ENCODE measurements at regions not wholly inside any gene's neighbourhood (a gene's known extent, or its start where the extent isn't known, plus 50 kb on each side); places are given as distances from the start of the nearest gene placed in this dataset.
A peak's percentile ranks its signal among the peaks of the same experiment; 100 is the strongest.

DNA sequence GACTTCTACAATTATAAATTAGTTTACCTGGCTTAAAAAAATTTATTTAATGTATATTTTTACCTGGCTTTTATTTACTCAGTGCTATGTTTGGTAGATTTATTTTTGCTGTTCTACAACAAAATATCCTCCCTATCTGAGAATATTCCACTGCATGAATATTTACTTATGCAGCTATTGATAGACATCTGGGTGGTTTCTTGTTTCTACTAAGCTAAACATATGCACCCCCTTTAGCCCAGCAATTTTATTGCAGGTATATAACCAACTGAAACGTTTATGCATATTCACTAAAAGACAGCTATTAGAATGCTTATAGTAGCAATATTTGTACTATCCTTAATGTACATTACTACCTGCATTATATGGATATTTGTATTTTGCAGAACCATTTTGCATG lies 187.7 kb upstream of the CPHXL start:
- no peak for TF ChIP-seq JUND (IDR thresholded peaks at IDR 0.05; ENCODE audit: low read depth)
- in situ Hi-C loops (cut with HindIII; ENCODE audit: low pct_unique_long_range_greater_than_20kb, low sequenced_read_pairs): no loop called here
- no peak for DNase-seq (ENCODE audit: low read depth in 1 of 2, low spot score in 1 of 2)

DNA sequence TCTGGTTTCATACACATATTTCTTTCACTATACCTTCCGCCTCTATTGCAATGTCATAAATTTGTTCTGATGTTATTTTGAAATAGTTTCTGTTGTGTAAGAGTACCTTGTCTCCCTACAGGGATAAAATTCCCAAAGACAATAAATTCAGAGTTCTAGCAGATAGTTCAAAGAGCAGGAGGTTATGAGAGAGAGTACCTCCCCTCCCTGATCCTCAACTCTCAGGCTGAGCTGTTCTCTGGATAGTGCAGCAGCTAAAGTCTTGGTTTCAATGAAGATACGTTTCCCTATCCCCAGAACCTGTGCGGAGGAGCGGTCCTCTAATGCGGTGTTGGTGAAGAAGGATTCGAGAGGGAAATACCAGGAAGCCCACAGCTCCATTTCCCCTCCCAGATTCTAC lies 190.2 kb upstream of the CPHXL start:
- DNase-seq (ENCODE audit: low read depth in 1 of 2, low spot score in 1 of 2): no peak
- TF ChIP-seq JUND (IDR thresholded peaks at IDR 0.05; ENCODE audit: low read depth): no peak
- in situ Hi-C loops (cut with HindIII; ENCODE audit: low pct_unique_long_range_greater_than_20kb, low sequenced_read_pairs): no loop called here

DNA sequence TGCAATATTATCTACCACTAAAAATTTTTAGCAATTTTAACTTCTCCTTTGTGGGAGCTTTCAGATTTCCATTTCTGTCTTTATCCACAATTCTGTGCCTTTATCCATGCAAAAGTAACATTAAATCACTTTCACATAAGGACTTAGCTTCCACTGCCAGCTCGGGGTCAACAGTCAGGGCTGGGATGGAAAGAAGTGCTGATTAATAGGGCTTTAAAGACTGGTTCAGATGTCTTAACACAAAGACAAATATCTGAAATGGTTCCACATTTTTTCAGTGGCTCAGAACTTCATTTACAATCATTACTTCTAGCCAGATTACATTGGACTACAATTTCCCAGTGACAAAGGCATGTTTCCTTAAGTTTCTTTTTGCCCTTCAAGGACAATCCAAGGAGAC lies 191.8 kb upstream of the CPHXL start:
- no peak for TF ChIP-seq JUND (IDR thresholded peaks at IDR 0.05; ENCODE audit: low read depth)
- in situ Hi-C loops (cut with HindIII; ENCODE audit: low pct_unique_long_range_greater_than_20kb, low sequenced_read_pairs): no loop called here
- no peak for DNase-seq (ENCODE audit: low read depth in 1 of 2, low spot score in 1 of 2)

DNA sequence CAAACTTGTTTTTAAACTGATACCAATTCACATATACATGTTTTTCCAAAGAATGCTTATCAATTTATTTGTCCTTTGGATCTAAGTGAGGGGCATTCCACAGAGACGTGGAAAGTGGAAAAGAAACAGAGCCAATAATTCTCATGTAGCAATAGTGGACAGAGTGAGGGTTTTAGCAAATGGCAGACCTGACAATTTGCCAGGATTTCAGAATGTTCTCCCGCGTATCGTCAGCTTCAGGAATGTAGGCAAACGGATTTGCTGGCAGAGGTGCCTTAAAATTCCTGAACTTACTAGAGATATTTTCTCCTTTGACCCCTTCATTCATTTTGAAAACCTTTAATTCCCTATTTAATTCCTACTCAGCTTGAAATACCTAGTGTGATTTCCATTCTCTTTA lies 193.4 kb upstream of the CPHXL start:
- TF ChIP-seq JUND (IDR thresholded peaks at IDR 0.05; ENCODE audit: low read depth): no peak
- no peak for DNase-seq (ENCODE audit: low read depth in 1 of 2, low spot score in 1 of 2)
- in situ Hi-C loops (cut with HindIII; ENCODE audit: low pct_unique_long_range_greater_than_20kb, low sequenced_read_pairs): no loop called here

DNA sequence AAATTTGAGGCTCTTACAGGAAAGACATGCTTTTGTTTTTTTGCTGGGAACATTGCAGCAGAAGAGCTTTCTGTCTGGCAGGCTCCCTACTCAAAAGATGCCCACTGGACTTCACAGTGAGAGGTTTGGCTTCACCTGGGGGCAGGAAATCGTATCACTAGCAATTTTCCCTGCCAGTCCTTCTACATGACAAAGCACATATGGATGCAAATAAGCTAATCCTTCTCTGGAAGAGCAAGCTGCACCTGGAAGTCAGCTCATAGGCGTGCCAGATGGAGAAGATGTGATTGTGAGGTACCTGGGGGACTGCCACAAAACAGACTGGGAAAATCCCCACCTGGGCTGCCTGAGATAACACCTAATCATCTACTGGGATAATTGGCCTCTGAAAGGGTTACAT lies 195.0 kb upstream of the CPHXL start:
- no peak for DNase-seq (ENCODE audit: low read depth in 1 of 2, low spot score in 1 of 2)
- in situ Hi-C loops (cut with HindIII; ENCODE audit: low pct_unique_long_range_greater_than_20kb, low sequenced_read_pairs): no loop called here
- TF ChIP-seq JUND (IDR thresholded peaks at IDR 0.05; ENCODE audit: low read depth): no peak

DNA sequence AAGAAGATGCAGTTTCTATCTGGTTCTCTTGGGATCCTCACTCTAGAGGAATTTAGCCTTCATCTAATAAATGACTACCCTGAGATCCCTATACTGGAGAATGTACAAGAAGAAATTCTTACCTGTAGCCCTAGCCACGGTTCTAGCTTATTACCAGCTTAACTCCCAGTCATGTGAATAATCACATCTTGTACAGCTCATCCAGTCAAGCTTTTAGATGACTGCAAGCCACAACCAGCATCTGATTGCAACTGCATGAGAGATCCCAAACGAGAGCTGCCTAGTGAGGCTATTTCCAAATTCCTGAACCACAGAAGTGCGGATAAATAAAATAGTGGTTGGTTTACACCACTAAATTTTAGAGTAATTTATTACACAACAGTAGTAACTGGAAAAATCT lies 196.0 kb upstream of the CPHXL start:
- DNase-seq (ENCODE audit: low read depth in 1 of 2, low spot score in 1 of 2): no peak
- TF ChIP-seq JUND (IDR thresholded peaks at IDR 0.05; ENCODE audit: low read depth): no peak
- in situ Hi-C loops (cut with HindIII; ENCODE audit: low pct_unique_long_range_greater_than_20kb, low sequenced_read_pairs): no loop called here

DNA sequence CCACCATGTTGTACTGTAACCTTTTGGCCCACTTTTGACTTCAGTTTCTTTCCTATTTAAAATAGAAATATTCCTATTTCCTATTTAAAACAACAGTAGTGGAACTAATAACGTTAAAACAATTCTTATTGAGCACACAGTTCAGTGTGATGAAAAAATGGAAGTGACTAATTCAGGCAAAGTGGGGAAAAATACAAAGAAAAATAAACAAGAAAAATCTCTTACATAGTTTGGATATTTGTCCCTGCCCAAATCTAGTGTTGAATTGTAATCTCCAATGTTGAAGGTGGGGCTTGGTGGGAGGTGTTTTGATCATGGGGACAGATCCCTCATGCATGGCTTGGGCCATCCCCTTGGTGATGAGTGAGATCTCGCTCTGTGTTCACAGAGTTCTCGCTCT lies 198.1 kb upstream of the CPHXL start:
- TF ChIP-seq JUND (IDR thresholded peaks at IDR 0.05; ENCODE audit: low read depth): no peak
- DNase-seq (ENCODE audit: low read depth in 1 of 2, low spot score in 1 of 2): no peak
- in situ Hi-C loops (cut with HindIII; ENCODE audit: low pct_unique_long_range_greater_than_20kb, low sequenced_read_pairs): no loop called here

DNA sequence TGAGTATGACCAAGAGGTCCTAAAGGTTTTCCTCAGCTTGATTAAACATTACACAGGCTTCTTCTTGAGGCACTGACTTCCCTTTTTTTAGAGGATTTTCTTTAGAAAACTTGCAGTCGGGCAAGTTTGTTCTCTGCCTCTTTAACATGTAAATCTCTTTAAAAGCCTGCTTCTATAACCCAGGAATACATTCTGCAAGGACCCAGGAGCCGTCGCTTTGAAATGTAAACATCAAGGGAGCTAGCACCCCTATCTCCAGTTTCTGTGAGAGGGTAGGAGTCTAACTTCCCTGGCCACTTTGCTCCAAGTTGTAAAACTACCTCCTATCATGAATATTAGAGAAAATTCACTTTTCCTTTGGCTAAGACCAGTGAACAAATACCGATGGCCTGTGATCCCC lies 201.5 kb upstream of the CPHXL start:
- DNase-seq (ENCODE audit: low read depth in 1 of 2, low spot score in 1 of 2): no peak
- in situ Hi-C loops (cut with HindIII; ENCODE audit: low pct_unique_long_range_greater_than_20kb, low sequenced_read_pairs): no loop called here
- TF ChIP-seq JUND (IDR thresholded peaks at IDR 0.05; ENCODE audit: low read depth): no peak

DNA sequence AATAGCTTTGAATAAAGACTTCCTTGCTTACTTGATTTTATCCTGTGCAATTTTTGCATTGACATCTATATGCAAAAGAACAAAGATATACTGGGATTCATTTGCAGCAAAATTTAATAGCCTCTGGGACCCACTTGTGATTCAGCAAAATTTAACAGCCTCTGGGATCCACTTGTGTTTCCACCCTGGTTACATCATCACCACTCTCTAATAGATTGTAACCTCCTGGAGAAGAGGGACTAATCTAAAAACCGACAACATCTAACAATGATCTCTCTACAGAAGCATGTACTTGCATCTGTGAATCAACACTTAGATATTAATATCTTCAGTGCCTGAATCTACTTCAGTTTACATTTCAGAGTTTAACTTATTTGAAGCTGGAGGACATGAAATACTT lies 202.0 kb upstream of the CPHXL start:
- in situ Hi-C loops (cut with HindIII; ENCODE audit: low pct_unique_long_range_greater_than_20kb, low sequenced_read_pairs): no loop called here
- no peak for TF ChIP-seq JUND (IDR thresholded peaks at IDR 0.05; ENCODE audit: low read depth)
- no peak for DNase-seq (ENCODE audit: low read depth in 1 of 2, low spot score in 1 of 2)

DNA sequence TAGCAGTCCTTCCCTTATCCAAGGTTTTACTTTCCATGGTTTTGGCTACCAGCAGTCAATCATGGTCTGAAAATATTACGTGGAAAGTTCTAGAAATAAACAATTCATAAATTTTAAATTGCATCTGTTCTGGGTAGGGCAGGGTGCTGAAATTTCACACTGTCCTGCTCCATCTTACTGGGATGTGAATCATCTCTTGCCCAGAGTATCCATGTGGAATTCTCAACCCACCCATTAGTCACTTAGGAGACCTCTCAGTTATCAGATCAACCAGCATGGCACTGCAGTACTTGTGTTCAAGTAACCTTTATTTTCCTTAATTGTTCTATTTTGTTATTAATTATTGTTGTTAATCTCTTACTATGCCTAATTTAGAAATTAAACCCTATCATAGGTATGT lies 202.8 kb upstream of the CPHXL start:
- in situ Hi-C loops (cut with HindIII; ENCODE audit: low pct_unique_long_range_greater_than_20kb, low sequenced_read_pairs): no loop called here
- no peak for TF ChIP-seq JUND (IDR thresholded peaks at IDR 0.05; ENCODE audit: low read depth)

DNA sequence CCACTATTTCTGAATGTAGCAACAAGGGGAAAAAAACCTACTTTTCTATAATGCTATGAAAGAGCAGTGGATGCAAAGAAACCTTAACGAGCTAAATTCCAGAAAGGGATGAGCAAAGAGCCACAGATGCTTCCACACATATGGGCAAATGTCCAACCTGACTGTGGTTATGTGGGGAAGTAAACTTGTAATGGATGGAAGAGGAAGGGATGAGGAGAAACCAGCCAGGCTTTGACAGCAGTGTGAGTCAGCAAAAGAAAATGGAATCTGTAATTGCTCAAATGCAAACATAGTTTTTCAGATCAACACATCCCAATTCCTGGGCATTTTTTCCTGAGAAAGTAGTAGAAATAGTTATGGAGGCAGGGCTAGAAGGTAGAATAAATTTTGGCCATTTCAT lies 204.8 kb upstream of the CPHXL start:
- TF ChIP-seq JUND (IDR thresholded peaks at IDR 0.05; ENCODE audit: low read depth): no peak
- in situ Hi-C loops (cut with HindIII; ENCODE audit: low pct_unique_long_range_greater_than_20kb, low sequenced_read_pairs): no loop called here
- no peak for DNase-seq (ENCODE audit: low read depth in 1 of 2, low spot score in 1 of 2)

More for the DNA sequence above, 202.8 kb upstream of the CPHXL start:
- no peak for DNase-seq (ENCODE audit: low read depth in 1 of 2, low spot score in 1 of 2)

DNA sequence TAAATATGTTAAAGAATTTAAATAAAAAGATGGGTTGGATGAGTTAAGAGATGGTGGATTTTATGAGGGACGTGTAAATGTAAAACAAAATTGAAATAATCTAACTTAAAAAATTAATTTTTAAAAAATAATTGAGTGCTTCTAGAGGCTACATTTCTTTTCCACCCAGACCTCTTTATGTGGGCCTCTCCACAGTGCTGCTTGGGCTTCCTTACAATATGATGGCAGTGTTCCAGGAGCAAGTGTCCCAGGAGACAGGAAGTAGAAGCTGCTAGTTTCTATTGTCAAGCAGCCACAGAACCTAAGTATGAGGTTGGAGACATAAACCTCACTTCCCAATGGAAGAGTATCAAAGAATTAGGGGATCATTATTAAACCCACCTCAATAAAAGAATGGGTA lies 205.7 kb upstream of the CPHXL start:
- no peak for DNase-seq (ENCODE audit: low read depth in 1 of 2, low spot score in 1 of 2)
- no peak for TF ChIP-seq JUND (IDR thresholded peaks at IDR 0.05; ENCODE audit: low read depth)
- in situ Hi-C loops (cut with HindIII; ENCODE audit: low pct_unique_long_range_greater_than_20kb, low sequenced_read_pairs): no loop called here

DNA sequence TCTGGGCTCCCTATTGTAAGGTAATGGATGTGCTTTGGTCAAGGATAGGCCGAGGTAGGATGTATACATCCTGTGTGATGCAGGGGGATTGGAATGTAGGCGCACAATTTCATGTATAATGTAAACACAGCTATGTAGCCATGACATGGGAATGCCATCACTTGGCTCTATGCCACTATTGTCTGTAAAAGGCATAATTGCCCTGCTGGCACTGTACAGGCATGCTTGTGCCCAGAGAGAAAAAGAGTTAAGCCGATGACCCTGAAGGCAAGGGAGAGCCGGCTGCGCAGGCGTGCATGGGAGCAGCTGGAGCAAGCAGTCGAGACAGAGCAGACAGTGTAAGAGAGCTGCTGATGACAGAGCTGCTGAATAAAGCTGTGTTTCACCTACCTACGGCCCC lies 212.5 kb upstream of the CPHXL start:
- TF ChIP-seq JUND (IDR thresholded peaks at IDR 0.05; ENCODE audit: low read depth): no peak
- in situ Hi-C loops (cut with HindIII; ENCODE audit: low pct_unique_long_range_greater_than_20kb, low sequenced_read_pairs): no loop called here
- peak in 1 of 2 experiments; percentile 51 for DNase-seq (ENCODE audit: low read depth in 1 of 2, low spot score in 1 of 2)

DNA sequence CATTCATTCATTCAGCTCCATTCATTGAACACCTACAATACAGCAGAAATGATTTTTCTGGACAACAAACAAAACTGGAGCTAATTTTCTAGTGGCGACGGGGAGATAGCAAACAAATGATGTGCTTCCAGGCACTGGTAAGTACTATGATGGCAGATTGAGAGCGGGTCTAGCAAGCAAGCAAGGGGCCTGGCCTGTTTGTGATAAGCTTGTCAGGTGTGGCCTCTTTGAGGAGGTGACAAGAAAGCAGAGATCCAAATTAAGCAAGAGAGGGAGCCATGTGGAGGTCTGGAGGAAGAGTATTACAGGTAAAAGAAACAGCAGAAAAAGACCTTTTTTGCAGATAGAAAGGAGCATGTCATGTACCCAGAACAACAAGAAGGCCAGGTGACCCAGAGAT lies 216.1 kb upstream of the CPHXL start:
- no peak for DNase-seq (ENCODE audit: low read depth in 1 of 2, low spot score in 1 of 2)
- no peak for TF ChIP-seq JUND (IDR thresholded peaks at IDR 0.05; ENCODE audit: low read depth)
- in situ Hi-C loops (cut with HindIII; ENCODE audit: low pct_unique_long_range_greater_than_20kb, low sequenced_read_pairs): no loop called here

DNA sequence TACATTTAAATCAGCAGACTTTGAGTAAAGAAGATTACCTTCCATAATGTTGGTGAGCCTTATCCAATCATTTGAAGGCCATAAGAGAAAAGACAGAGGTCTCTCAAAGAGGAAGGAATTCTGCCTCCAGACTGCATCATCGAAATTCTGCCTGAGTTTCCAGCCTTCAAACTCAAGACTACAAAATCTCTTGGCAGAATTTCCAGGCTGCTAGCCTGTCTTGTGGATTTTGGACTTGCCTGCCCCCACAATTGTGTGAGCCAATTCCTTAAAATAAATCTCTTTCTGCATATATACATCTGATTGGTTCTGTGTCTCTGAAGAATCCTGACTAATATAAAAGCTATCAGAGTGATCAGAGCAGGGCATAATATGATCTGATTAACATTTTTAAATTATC lies 216.6 kb upstream of the CPHXL start:
- TF ChIP-seq JUND (IDR thresholded peaks at IDR 0.05; ENCODE audit: low read depth): no peak
- in situ Hi-C loops (cut with HindIII; ENCODE audit: low pct_unique_long_range_greater_than_20kb, low sequenced_read_pairs): no loop called here
- no peak for DNase-seq (ENCODE audit: low read depth in 1 of 2, low spot score in 1 of 2)

Data from T47D (cell line).